Osteocyte (in vitro differentiated cells): ENCODE measurements at regions not wholly inside any gene's neighbourhood (a gene's known extent, or its start where the extent isn't known, plus 50 kb on each side); places are given as distances from the start of the nearest gene placed in this dataset.

Source experiments
- DNase-seq: peaks from one replicate; pipeline ENCODE4 v3.0.0; 2021; ENCODE audit warnings: mixed read lengths; ENCODE audit not compliant: unreplicated experiment; ENCODE audit errors: extremely low spot score
- H3K27ac Mint-ChIP-seq: one replicate; pipeline ENCODE4 v1.8.0; 2021; ENCODE audit warnings: mild to moderate bottlenecking, mixed read lengths; ENCODE audit not compliant: unreplicated experiment
- H3K27me3 Mint-ChIP-seq: one replicate; pipeline ENCODE4 v1.8.0; 2021; ENCODE audit warnings: mixed read lengths; ENCODE audit not compliant: unreplicated experiment
- H3K36me3 Mint-ChIP-seq: one replicate; pipeline ENCODE4 v1.8.0; 2021; ENCODE audit warnings: mixed read lengths; ENCODE audit not compliant: unreplicated experiment
- H3K4me1 Mint-ChIP-seq: one replicate; pipeline ENCODE4 v1.8.0; 2021; ENCODE audit warnings: mixed read lengths; ENCODE audit not compliant: unreplicated experiment
- H3K4me3 Mint-ChIP-seq: one replicate; pipeline ENCODE4 v1.8.0; 2021; ENCODE audit warnings: mild to moderate bottlenecking, moderate library complexity, mixed read lengths; ENCODE audit not compliant: unreplicated experiment
- H3K9me3 Mint-ChIP-seq: one replicate; pipeline ENCODE4 v1.8.0; 2021; ENCODE audit warnings: mixed read lengths; ENCODE audit not compliant: unreplicated experiment
- CTCF ChIP-seq: fragments of 200-600 bp; sonication (generic); IDR thresholded peaks from 2 replicates; pipeline ENCODE4 v1.5.0; 2021; ENCODE audit warnings: antibody characterized with exemption, mild to moderate bottlenecking, moderate library complexity

- TF ChIP-seq CTCF, result no peak
- Mint-ChIP-seq H3K4me3 (no peak overlapping the region), H3K27ac (no peak overlapping the region), H3K4me1 (no peaks in the 10 kb centered on the region), H3K9me3 (no peaks in the 10 kb centered on the region), H3K36me3 (no peaks in the 10 kb centered on the region), H3K27me3 (peaks cover 44% of the 10 kb centered on the region)
- no peak for DNase-seq
Observed at GRCh38 chr3:13688034-13688433, 139.1 kb downstream of the FBLN2 start.
